ENCODE measurements at regions not wholly inside any gene's neighbourhood (a gene's known extent, or its start where the extent isn't known, plus 50 kb on each side); places are given as distances from the start of the nearest gene placed in this dataset.

GRCh38 chr11:95595541-95595940 lies 194.0 kb downstream of the FAM76B start:
- no peaks in the 10 kb centered on the region for H3K4me1 ChIP-seq (ENCODE audit: insufficient read depth, low read length)
- H3K9ac ChIP-seq (ENCODE audit: low read length) = no peak overlapping the region
- H3K27me3 ChIP-seq (ENCODE audit: control insufficient read depth in 1 of 2, insufficient read depth in 2 of 2, low read length in 2 of 2) = no peaks in the 10 kb centered on the region
- H3K9me3 ChIP-seq (ENCODE audit: low read length) = no peaks in the 10 kb centered on the region
- H3K36me3 ChIP-seq (ENCODE audit: insufficient read depth, low read length) = no peaks in the 10 kb centered on the region
- H3K27ac ChIP-seq (ENCODE audit: low read depth, low read length) = no peak overlapping the region
- H3K4me3 ChIP-seq (ENCODE audit: low read depth in 1 of 2, low read length in 2 of 2) = no peak overlapping the region

- H3K9me3 ChIP-seq (ENCODE audit: low read length) = no peaks in the 10 kb centered on the region
- H3K4me1 ChIP-seq (ENCODE audit: insufficient read depth, low read length) = no peaks in the 10 kb centered on the region
- H3K9ac ChIP-seq (ENCODE audit: low read length) = no peak overlapping the region
- no peaks in the 10 kb centered on the region for H3K36me3 ChIP-seq (ENCODE audit: insufficient read depth, low read length)
- no peaks in the 10 kb centered on the region for H3K27me3 ChIP-seq (ENCODE audit: control insufficient read depth in 1 of 2, insufficient read depth in 2 of 2, low read length in 2 of 2)
- no peak overlapping the region for H3K4me3 ChIP-seq (ENCODE audit: low read depth in 1 of 2, low read length in 2 of 2)
- H3K27ac ChIP-seq (ENCODE audit: low read depth, low read length) = no peak overlapping the region
These were observed 196.5 kb downstream of the FAM76B start for GRCh38 chr11:95593111-95593510.

GRCh38 chr11:95592471-95592870 lies 197.1 kb downstream of the FAM76B start:
- Histone ChIP-seq H3K27me3 (ENCODE audit: control insufficient read depth in 1 of 2, insufficient read depth in 2 of 2, low read length in 2 of 2) (no peaks in the 10 kb centered on the region), H3K36me3 (ENCODE audit: insufficient read depth, low read length) (no peaks in the 10 kb centered on the region), H3K4me1 (ENCODE audit: insufficient read depth, low read length) (no peaks in the 10 kb centered on the region), H3K9ac (ENCODE audit: low read length) (no peak overlapping the region), H3K9me3 (ENCODE audit: low read length) (no peaks in the 10 kb centered on the region), H3K27ac (ENCODE audit: low read depth, low read length) (no peak overlapping the region), H3K4me3 (ENCODE audit: low read depth in 1 of 2, low read length in 2 of 2) (no peak overlapping the region)

GRCh38 chr11:95589893-95590612 lies 199.5 kb downstream of the FAM76B start:
- Histone ChIP-seq H3K36me3 (ENCODE audit: insufficient read depth, low read length) (no peaks in the 10 kb centered on the region), H3K9me3 (ENCODE audit: low read length) (no peaks in the 10 kb centered on the region), H3K4me3 (ENCODE audit: low read depth in 1 of 2, low read length in 2 of 2) (no peak overlapping the region), H3K9ac (ENCODE audit: low read length) (no peak overlapping the region), H3K4me1 (ENCODE audit: insufficient read depth, low read length) (no peaks in the 10 kb centered on the region), H3K27me3 (ENCODE audit: control insufficient read depth in 1 of 2, insufficient read depth in 2 of 2, low read length in 2 of 2) (no peaks in the 10 kb centered on the region), H3K27ac (ENCODE audit: low read depth, low read length) (no peak overlapping the region)

GRCh38 chr11:95588821-95589220 lies 200.8 kb downstream of the FAM76B start:
- H3K9me3 ChIP-seq (ENCODE audit: low read length) = no peaks in the 10 kb centered on the region
- no peak overlapping the region for H3K4me3 ChIP-seq (ENCODE audit: low read depth in 1 of 2, low read length in 2 of 2)
- H3K4me1 ChIP-seq (ENCODE audit: insufficient read depth, low read length) = no peaks in the 10 kb centered on the region
- no peak overlapping the region for H3K27ac ChIP-seq (ENCODE audit: low read depth, low read length)
- H3K9ac ChIP-seq (ENCODE audit: low read length) = no peak overlapping the region
- no peaks in the 10 kb centered on the region for H3K27me3 ChIP-seq (ENCODE audit: control insufficient read depth in 1 of 2, insufficient read depth in 2 of 2, low read length in 2 of 2)
- H3K36me3 ChIP-seq (ENCODE audit: insufficient read depth, low read length) = no peaks in the 10 kb centered on the region

GRCh38 chr11:95586661-95587060 lies 202.9 kb downstream of the FAM76B start:
- H3K4me3 ChIP-seq (ENCODE audit: low read depth in 1 of 2, low read length in 2 of 2) = no peak overlapping the region
- no peaks in the 10 kb centered on the region for H3K4me1 ChIP-seq (ENCODE audit: insufficient read depth, low read length)
- no peak overlapping the region for H3K9ac ChIP-seq (ENCODE audit: low read length)
- no peaks in the 10 kb centered on the region for H3K27me3 ChIP-seq (ENCODE audit: control insufficient read depth in 1 of 2, insufficient read depth in 2 of 2, low read length in 2 of 2)
- H3K36me3 ChIP-seq (ENCODE audit: insufficient read depth, low read length) = no peaks in the 10 kb centered on the region
- no peak overlapping the region for H3K27ac ChIP-seq (ENCODE audit: low read depth, low read length)
- H3K9me3 ChIP-seq (ENCODE audit: low read length) = no peaks in the 10 kb centered on the region

GRCh38 chr11:95586155-95586554 lies 203.4 kb downstream of the FAM76B start:
- Histone ChIP-seq H3K4me3 (ENCODE audit: low read depth in 1 of 2, low read length in 2 of 2) (no peak overlapping the region), H3K36me3 (ENCODE audit: insufficient read depth, low read length) (no peaks in the 10 kb centered on the region), H3K9ac (ENCODE audit: low read length) (no peak overlapping the region), H3K27me3 (ENCODE audit: control insufficient read depth in 1 of 2, insufficient read depth in 2 of 2, low read length in 2 of 2) (no peaks in the 10 kb centered on the region), H3K4me1 (ENCODE audit: insufficient read depth, low read length) (no peaks in the 10 kb centered on the region), H3K27ac (ENCODE audit: low read depth, low read length) (no peak overlapping the region), H3K9me3 (ENCODE audit: low read length) (no peaks in the 10 kb centered on the region)

GRCh38 chr11:95585752-95586077 lies 203.9 kb downstream of the FAM76B start:
- Histone ChIP-seq H3K4me3 (ENCODE audit: low read depth in 1 of 2, low read length in 2 of 2) (no peak overlapping the region), H3K27me3 (ENCODE audit: control insufficient read depth in 1 of 2, insufficient read depth in 2 of 2, low read length in 2 of 2) (no peaks in the 10 kb centered on the region), H3K9ac (ENCODE audit: low read length) (no peak overlapping the region), H3K36me3 (ENCODE audit: insufficient read depth, low read length) (no peaks in the 10 kb centered on the region), H3K27ac (ENCODE audit: low read depth, low read length) (no peak overlapping the region), H3K4me1 (ENCODE audit: insufficient read depth, low read length) (no peaks in the 10 kb centered on the region), H3K9me3 (ENCODE audit: low read length) (no peaks in the 10 kb centered on the region)

GRCh38 chr11:95585069-95585751 lies 204.4 kb downstream of the FAM76B start:
- Histone ChIP-seq H3K4me1 (ENCODE audit: insufficient read depth, low read length) (no peaks in the 10 kb centered on the region), H3K4me3 (ENCODE audit: low read depth in 1 of 2, low read length in 2 of 2) (no peak overlapping the region), H3K9ac (ENCODE audit: low read length) (no peak overlapping the region), H3K36me3 (ENCODE audit: insufficient read depth, low read length) (no peaks in the 10 kb centered on the region), H3K27me3 (ENCODE audit: control insufficient read depth in 1 of 2, insufficient read depth in 2 of 2, low read length in 2 of 2) (no peaks in the 10 kb centered on the region), H3K27ac (ENCODE audit: low read depth, low read length) (no peak overlapping the region), H3K9me3 (ENCODE audit: low read length) (no peaks in the 10 kb centered on the region)

- no peaks in the 10 kb centered on the region for H3K36me3 ChIP-seq (ENCODE audit: insufficient read depth, low read length)
- H3K4me1 ChIP-seq (ENCODE audit: insufficient read depth, low read length) = no peaks in the 10 kb centered on the region
- no peak overlapping the region for H3K27ac ChIP-seq (ENCODE audit: low read depth, low read length)
- H3K27me3 ChIP-seq (ENCODE audit: control insufficient read depth in 1 of 2, insufficient read depth in 2 of 2, low read length in 2 of 2) = no peaks in the 10 kb centered on the region
- no peak overlapping the region for H3K9ac ChIP-seq (ENCODE audit: low read length)
- no peak overlapping the region for H3K4me3 ChIP-seq (ENCODE audit: low read depth in 1 of 2, low read length in 2 of 2)
- no peaks in the 10 kb centered on the region for H3K9me3 ChIP-seq (ENCODE audit: low read length)
These were observed 205.0 kb downstream of the FAM76B start for GRCh38 chr11:95584589-95584988.

GRCh38 chr11:95584180-95584579 lies 205.4 kb downstream of the FAM76B start:
- Histone ChIP-seq H3K4me1 (ENCODE audit: insufficient read depth, low read length) (no peaks in the 10 kb centered on the region), H3K27ac (ENCODE audit: low read depth, low read length) (no peak overlapping the region), H3K9ac (ENCODE audit: low read length) (no peak overlapping the region), H3K9me3 (ENCODE audit: low read length) (no peaks in the 10 kb centered on the region), H3K36me3 (ENCODE audit: insufficient read depth, low read length) (no peaks in the 10 kb centered on the region), H3K4me3 (ENCODE audit: low read depth in 1 of 2, low read length in 2 of 2) (no peak overlapping the region), H3K27me3 (ENCODE audit: control insufficient read depth in 1 of 2, insufficient read depth in 2 of 2, low read length in 2 of 2) (no peaks in the 10 kb centered on the region)

Data from muscle layer of colon (tissue), 2 donors.